SK-N-MC (cell line): ENCODE measurements at regions not wholly inside any gene's neighbourhood (a gene's known extent, or its start where the extent isn't known, plus 50 kb on each side); places are given as distances from the start of the nearest gene placed in this dataset.

ENCODE experiments used
- EZH2 ChIP-seq: fragments of 200-600 bp; sonication (generic); IDR thresholded peaks from one replicate; pipeline ENCODE4 v1.6.1; 2017; ENCODE audit warnings: antibody characterized with exemption
- POLR2AphosphoS5 ChIP-seq: IDR thresholded peaks from 2 replicates; pipeline ENCODE4 v1.6.1; 2012; ENCODE audit warnings: mild to moderate bottlenecking, low read depth, low read length, borderline replicate concordance

- TF ChIP-seq EZH2 (no peak), POLR2AphosphoS5 (no peak)
Measured at GRCh38 chr20:57930351-57930750, 220.5 kb upstream of the PMEPA1 start.
